ENCODE measurements at regions not wholly inside any gene's neighbourhood (a gene's known extent, or its start where the extent isn't known, plus 50 kb on each side); places are given as distances from the start of the nearest gene placed in this dataset.

- no peak overlapping the region for H3K4me3 ChIP-seq (ENCODE audit: low read depth, low read length)
- DNase-seq (ENCODE audit: low read depth), result no peak
- in situ Hi-C loops (cut with HindIII; ENCODE audit: low sequenced_read_pairs), result no loop called here
- no peak for TF ChIP-seq CTCF (IDR thresholded peaks at IDR 0.05; ENCODE audit: low read depth, low read length, missing control alignments)
These were observed 229.8 kb downstream of the COL12A1 start for GRCh38 chr6:74976026-74976425.

GRCh38 chr6:74973591-74973990 is 232.3 kb downstream of the COL12A1 start:
- in situ Hi-C loops (cut with HindIII; ENCODE audit: low sequenced_read_pairs), result no loop called here
- DNase-seq (ENCODE audit: low read depth), result no peak
- no peak overlapping the region for H3K4me3 ChIP-seq (ENCODE audit: low read depth, low read length)
- TF ChIP-seq CTCF (IDR thresholded peaks at IDR 0.05; ENCODE audit: low read depth, low read length, missing control alignments), result no peak

GRCh38 chr6:74971633-74972032 is 234.2 kb downstream of the COL12A1 start:
- no peak for TF ChIP-seq CTCF (IDR thresholded peaks at IDR 0.05; ENCODE audit: low read depth, low read length, missing control alignments)
- in situ Hi-C loops (cut with HindIII; ENCODE audit: low sequenced_read_pairs), result no loop called here
- H3K4me3 ChIP-seq (ENCODE audit: low read depth, low read length), result no peak overlapping the region
- no peak for DNase-seq (ENCODE audit: low read depth)

- no peak for TF ChIP-seq CTCF (IDR thresholded peaks at IDR 0.05; ENCODE audit: low read depth, low read length, missing control alignments)
- in situ Hi-C loops (cut with HindIII; ENCODE audit: low sequenced_read_pairs), result no loop called here
- H3K4me3 ChIP-seq (ENCODE audit: low read depth, low read length), result no peak overlapping the region
- DNase-seq (ENCODE audit: low read depth), result no peak
These were observed 236.1 kb downstream of the COL12A1 start for GRCh38 chr6:74969591-74970267.

GRCh38 chr6:74967821-74968220 is 238.0 kb downstream of the COL12A1 start:
- H3K4me3 ChIP-seq (ENCODE audit: low read depth, low read length), result no peak overlapping the region
- no peak for DNase-seq (ENCODE audit: low read depth)
- TF ChIP-seq CTCF (IDR thresholded peaks at IDR 0.05; ENCODE audit: low read depth, low read length, missing control alignments), result no peak
- in situ Hi-C loops (cut with HindIII; ENCODE audit: low sequenced_read_pairs), result no loop called here

- no peak for DNase-seq (ENCODE audit: low read depth)
- in situ Hi-C loops (cut with HindIII; ENCODE audit: low sequenced_read_pairs), result no loop called here
- H3K4me3 ChIP-seq (ENCODE audit: low read depth, low read length), result no peak overlapping the region
- TF ChIP-seq CTCF (IDR thresholded peaks at IDR 0.05; ENCODE audit: low read depth, low read length, missing control alignments), result no peak
These were observed 239.1 kb downstream of the COL12A1 start for GRCh38 chr6:74966712-74967111.
